B cell (primary cell): ENCODE measurements at regions not wholly inside any gene's neighbourhood (a gene's known extent, or its start where the extent isn't known, plus 50 kb on each side); places are given as distances from the start of the nearest gene placed in this dataset.

Source experiments
- ATAC-seq: fragments of 200-7000 bp; cut with Tn5 transposase; one replicate; pipeline ENCODE4 v1.10.0; 2021; ENCODE audit warnings: low read depth, mild to moderate bottlenecking, moderate number of reproducible peaks, moderate library complexity
- CTCF ChIA-PET: fragments of 350-600 bp; sonication (Branson Sonifier 250); formaldehyde crosslinking; loops from one replicate; lab custom pipeline; 2021; ENCODE audit warnings: antibody characterized with exemption, inconsistent platforms; lab: Charles Lee
- POLR2A ChIA-PET: fragments of 350-600 bp; sonication (Branson Sonifier 250); formaldehyde crosslinking; loops from one replicate; lab custom pipeline; 2021; ENCODE audit warnings: antibody characterized with exemption; lab: Charles Lee
- DNase-seq: peaks from one replicate; pipeline ENCODE4 v3.0.0; 2013
- H2AFZ ChIP-seq: 2 replicates; pipeline ENCODE4 v1.6.1; 2012; ENCODE audit warnings: mild to moderate bottlenecking, low read depth, low read length; ENCODE audit not compliant: insufficient read depth, poor library complexity, severe bottlenecking
- H3K27ac ChIP-seq, 2 donors: 1 replicate in 1 of 2; 2 replicates in 1 of 2; pipeline ENCODE4 v1.5.1; 2012 to 2013; ENCODE audit warnings: low read length in 2 of 2, mild to moderate bottlenecking in 2 of 2, moderate library complexity in 1 of 2
- H3K27me3 ChIP-seq, 4 experiments: fragments of 200-600 bp in 1 of 4; sonication (generic) in 1 of 4; replicated peaks in 1 of 4; 1 replicate in 2 of 4; 2 replicates in 2 of 4; pipeline versions ENCODE4 v1.6.1 to v1.7.0; 2013 to 2016; ENCODE audit warnings: low read length in 3 of 4, mild to moderate bottlenecking in 2 of 4, mixed read lengths in 1 of 4, moderate library complexity in 1 of 4; ENCODE audit not compliant: insufficient read depth in 4 of 4, control insufficient read depth in 3 of 4; ENCODE audit errors: control extremely low read depth in 1 of 4
- H3K36me3 ChIP-seq, 2 experiments: replicated peaks in 1 of 2; 1 replicate in 1 of 2; 2 replicates in 1 of 2; pipeline versions ENCODE4 v1.6.1 to v1.7.1; 2013; ENCODE audit warnings: low read length in 1 of 2; ENCODE audit not compliant: insufficient read depth in 2 of 2, control insufficient read depth in 1 of 2; ENCODE audit errors: control extremely low read depth in 1 of 2, extremely low read depth in 1 of 2
- H3K4me1 ChIP-seq, 2 donors: fragments of 200-600 bp in 1 of 2; sonication (generic) in 1 of 2; 1 replicate in 1 of 2; 2 replicates in 1 of 2; pipeline versions ENCODE4 v1.5.1 to v1.6.1; 2013 to 2017; ENCODE audit warnings: low read length in 2 of 2; ENCODE audit not compliant: control insufficient read depth in 2 of 2, insufficient read depth in 2 of 2
- H3K4me2 ChIP-seq: replicated peaks from 2 replicates; pipeline ENCODE3; 2012; ENCODE audit warnings: mild to moderate bottlenecking, low read depth, low read length; ENCODE audit not compliant: poor library complexity, severe bottlenecking
- H3K4me3 ChIP-seq, 5 experiments: fragments of 200-600 bp in 1 of 5; sonication (generic) in 1 of 5; 1 replicate in 3 of 5; 2 replicates in 2 of 5; pipeline versions ENCODE4 v1.5.1 to v1.7.0; 2011 to 2016; ENCODE audit warnings: low read length in 4 of 5, mild to moderate bottlenecking in 4 of 5, low read depth in 2 of 5, control low read depth in 1 of 5, moderate library complexity in 1 of 5; ENCODE audit not compliant: insufficient read depth in 1 of 5; ENCODE audit errors: control extremely low read depth in 1 of 5, extremely low read depth in 1 of 5
- H3K79me2 ChIP-seq: fragments of 200-600 bp; sonication (generic); one replicate; pipeline ENCODE4 v1.6.0; 2016; ENCODE audit warnings: low read length; ENCODE audit not compliant: control insufficient read depth, insufficient read depth
- H3K9ac ChIP-seq: fragments of 200-600 bp; sonication (generic); 2 replicates; pipeline ENCODE4 v1.6.1; 2017; ENCODE audit warnings: mild to moderate bottlenecking, low read length, moderate library complexity
- H3K9me3 ChIP-seq, 3 donors: one replicate each; pipeline versions ENCODE4 v1.6.1 to v1.7.1; 2013; ENCODE audit warnings: low read length in 2 of 3; ENCODE audit not compliant: control insufficient read depth in 2 of 3, insufficient read depth in 1 of 3; ENCODE audit errors: control extremely low read depth in 1 of 3
- H4K20me1 ChIP-seq: 2 replicates; pipeline ENCODE4 v1.6.0; 2012; ENCODE audit warnings: mild to moderate bottlenecking, low read length; ENCODE audit not compliant: insufficient read depth, control insufficient read depth, poor library complexity, severe bottlenecking
- H3K27ac Mint-ChIP-seq: one replicate; pipeline ENCODE4 v1.8.0; 2021; ENCODE audit warnings: mixed read lengths
- H3K27me3 Mint-ChIP-seq: one replicate; pipeline ENCODE4 v1.8.0; 2021; ENCODE audit warnings: mixed read lengths
- H3K4me1 Mint-ChIP-seq: one replicate; pipeline ENCODE4 v1.8.0; 2021; ENCODE audit warnings: mixed read lengths
- H3K4me3 Mint-ChIP-seq: one replicate; pipeline ENCODE4 v1.8.0; 2021; ENCODE audit warnings: mixed read lengths
- H3K9me3 Mint-ChIP-seq: one replicate; pipeline ENCODE4 v1.8.0; 2022; ENCODE audit warnings: mixed read lengths; ENCODE audit not compliant: insufficient read depth
- EZH2 ChIP-seq: IDR thresholded peaks from 2 replicates; pipeline ENCODE4 v1.6.1; 2012; ENCODE audit warnings: borderline replicate concordance, low read depth, mild to moderate bottlenecking, moderate library complexity, low read length; ENCODE audit not compliant: insufficient read depth, poor library complexity, severe bottlenecking
- WGBS: methylation state at CpG from one replicate; pipeline ENCODE4 v1.1.5; 2013; ENCODE audit warnings: missing lambda C conversion rate; ENCODE audit not compliant: insufficient coverage; 5-methylcytosine and 5-hydroxymethylcytosine counted together
- intact Hi-C: fragments of 100-400 bp; cut with micrococcal nuclease; formaldehyde crosslinking; loops from one replicate; pipeline ENCODE4 v1.10.0; 2022
- TF ChIP-seq, protein P1 (sequence below): fragments of 200-600 bp; IDR thresholded peaks from one replicate; pipeline ENCODE4 v1.8.0; 2022; ENCODE audit warnings: antibody characterized with exemption, mild to moderate bottlenecking

DNA sequence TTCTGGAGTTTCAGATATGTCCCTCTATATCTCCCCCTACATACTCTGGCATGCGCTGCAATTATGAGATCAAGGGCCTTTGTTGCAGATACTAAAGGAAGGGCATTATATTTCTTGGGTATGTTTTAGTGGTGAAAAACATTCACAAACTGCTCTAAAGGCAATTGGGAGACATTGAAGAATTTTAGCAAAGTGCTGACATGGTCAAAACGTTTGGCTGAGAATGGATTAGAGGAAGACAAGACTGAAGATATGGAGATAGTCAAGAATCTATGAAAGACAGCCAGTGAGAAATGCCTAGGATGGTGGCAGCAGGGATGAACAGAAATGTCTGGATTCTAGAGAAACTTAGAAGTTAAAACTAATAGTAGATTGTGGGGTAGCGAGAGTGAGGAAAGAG is 104.5 kb upstream of the CABCOCO1 start:
- Mint-ChIP-seq H3K27ac (no peak overlapping the region), H3K9me3 (no peaks in the 10 kb centered on the region), H3K4me1 (no peaks in the 10 kb centered on the region), H3K4me3 (no peak overlapping the region), H3K27me3 (peaks cover 16% of the 10 kb centered on the region)
- no peak for TF ChIP-seq EZH2
- TF ChIP-seq, protein P1, sequence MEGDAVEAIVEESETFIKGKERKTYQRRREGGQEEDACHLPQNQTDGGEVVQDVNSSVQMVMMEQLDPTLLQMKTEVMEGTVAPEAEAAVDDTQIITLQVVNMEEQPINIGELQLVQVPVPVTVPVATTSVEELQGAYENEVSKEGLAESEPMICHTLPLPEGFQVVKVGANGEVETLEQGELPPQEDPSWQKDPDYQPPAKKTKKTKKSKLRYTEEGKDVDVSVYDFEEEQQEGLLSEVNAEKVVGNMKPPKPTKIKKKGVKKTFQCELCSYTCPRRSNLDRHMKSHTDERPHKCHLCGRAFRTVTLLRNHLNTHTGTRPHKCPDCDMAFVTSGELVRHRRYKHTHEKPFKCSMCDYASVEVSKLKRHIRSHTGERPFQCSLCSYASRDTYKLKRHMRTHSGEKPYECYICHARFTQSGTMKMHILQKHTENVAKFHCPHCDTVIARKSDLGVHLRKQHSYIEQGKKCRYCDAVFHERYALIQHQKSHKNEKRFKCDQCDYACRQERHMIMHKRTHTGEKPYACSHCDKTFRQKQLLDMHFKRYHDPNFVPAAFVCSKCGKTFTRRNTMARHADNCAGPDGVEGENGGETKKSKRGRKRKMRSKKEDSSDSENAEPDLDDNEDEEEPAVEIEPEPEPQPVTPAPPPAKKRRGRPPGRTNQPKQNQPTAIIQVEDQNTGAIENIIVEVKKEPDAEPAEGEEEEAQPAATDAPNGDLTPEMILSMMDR = no peak
- WGBS = 81% methylated on average over 2 of the region's 3 CpGs
- ATAC-seq = no peak
- no peaks in the 10 kb centered on the region for H3K9me3 ChIP-seq
- H2AFZ ChIP-seq = no peak overlapping the region
- ChIA-PET POLR2A (no interaction called here), CTCF (no interaction called here)
- no peaks in the 10 kb centered on the region for H3K79me2 ChIP-seq
- no peaks in the 10 kb centered on the region for H3K27me3 ChIP-seq
- H3K4me1 ChIP-seq = no peaks in the 10 kb centered on the region
- H3K36me3 ChIP-seq = no peaks in the 10 kb centered on the region
- H4K20me1 ChIP-seq = no peaks in the 10 kb centered on the region
- no peak overlapping the region for H3K4me2 ChIP-seq
- no peak overlapping the region for H3K4me3 ChIP-seq
- DNase-seq = no peak
- no peak overlapping the region for H3K27ac ChIP-seq
- intact Hi-C loops = no loop called here
- H3K9ac ChIP-seq = no peak overlapping the region

DNA sequence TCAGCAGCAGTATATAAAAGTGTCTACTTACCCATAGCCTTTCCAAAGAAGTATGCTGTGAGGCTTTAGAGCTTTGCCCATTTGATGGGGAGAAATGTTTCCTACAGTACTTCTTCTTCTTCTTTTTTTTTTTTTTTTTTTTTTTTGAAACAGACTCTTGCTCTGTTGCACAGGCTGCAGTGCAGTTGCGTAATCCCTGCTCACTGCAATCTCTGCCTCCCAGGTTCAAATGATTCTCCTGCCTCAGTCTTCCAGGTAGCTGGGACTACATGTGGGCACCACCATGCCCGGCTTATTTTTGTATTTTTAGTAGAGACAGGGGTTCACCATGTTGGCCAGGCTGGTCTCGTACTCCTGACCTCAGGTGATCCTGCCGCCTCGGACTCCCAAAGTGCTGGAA is 101.7 kb upstream of the TMEM26 start:
- H3K4me2 ChIP-seq = no peak overlapping the region
- H3K9me3 Mint-ChIP-seq = peaks cover 2% of the 10 kb centered on the region
- TF ChIP-seq EZH2 = no peak
- TF ChIP-seq, protein P1 = no peak
- WGBS = 95% methylated on average over 2 of the region's 5 CpGs
- no peaks in the 10 kb centered on the region for H3K9me3 ChIP-seq
- H3K9ac ChIP-seq = no peak overlapping the region
- peaks cover 16% of the 10 kb centered on the region for H3K27me3 Mint-ChIP-seq
- no peaks in the 10 kb centered on the region for H3K4me1 ChIP-seq
- POLR2A ChIA-PET = no interaction called here
- H3K27ac Mint-ChIP-seq = no peak overlapping the region
- intact Hi-C loops = no loop called here
- H3K4me1 Mint-ChIP-seq = no peaks in the 10 kb centered on the region
- H4K20me1 ChIP-seq = no peaks in the 10 kb centered on the region
- DNase-seq (no peak), ATAC-seq (no peak)
- CTCF ChIA-PET = no interaction called here
- no peak overlapping the region for H3K27ac ChIP-seq
- no peaks in the 10 kb centered on the region for H3K27me3 ChIP-seq
- H3K4me3 Mint-ChIP-seq = no peak overlapping the region
- no peak overlapping the region for H2AFZ ChIP-seq
- H3K79me2 ChIP-seq = no peaks in the 10 kb centered on the region
- H3K36me3 ChIP-seq = no peaks in the 10 kb centered on the region
- H3K4me3 ChIP-seq = no peak overlapping the region
